Mesothelial cell of epicardium (in vitro differentiated cells): ENCODE measurements at regions not wholly inside any gene's neighbourhood (a gene's known extent, or its start where the extent isn't known, plus 50 kb on each side); places are given as distances from the start of the nearest gene placed in this dataset.

Experiments
- DNase-seq, 2 experiments: peaks; one replicate each; pipeline ENCODE4 v3.0.0; 2021; ENCODE audit warnings: low spot score in 2 of 2; ENCODE audit not compliant: unreplicated experiment in 2 of 2
- H3K27ac Mint-ChIP-seq: 2 replicates; pipeline ENCODE4 v1.8.0; 2021; ENCODE audit warnings: mixed read lengths
- H3K27me3 Mint-ChIP-seq: 2 replicates; pipeline ENCODE4 v1.8.0; 2021; ENCODE audit warnings: low read depth, mixed read lengths
- H3K36me3 Mint-ChIP-seq: 2 replicates; pipeline ENCODE4 v1.8.0; 2021; ENCODE audit warnings: mixed read lengths
- H3K4me1 Mint-ChIP-seq: 2 replicates; pipeline ENCODE4 v1.8.0; 2021; ENCODE audit warnings: mixed read lengths
- H3K4me3 Mint-ChIP-seq: 2 replicates; pipeline ENCODE4 v1.8.0; 2021; ENCODE audit warnings: mild to moderate bottlenecking, moderate library complexity, mixed read lengths
- H3K9me3 Mint-ChIP-seq: 2 replicates; pipeline ENCODE4 v1.8.0; 2021; ENCODE audit warnings: mixed read lengths
- CTCF ChIP-seq: fragments of 200-600 bp; sonication (generic); IDR thresholded peaks from one replicate; pipeline ENCODE4 v1.5.0; 2021; ENCODE audit warnings: antibody characterized with exemption; ENCODE audit not compliant: unreplicated experiment

GRCh38 chr4:37765741-37766140 is 60.7 kb upstream of the PGM2 start:
- Mint-ChIP-seq H3K27ac (no peak overlapping the region), H3K9me3 (no peaks in the 10 kb centered on the region), H3K36me3 (no peaks in the 10 kb centered on the region), H3K4me1 (peaks cover 14% of the 10 kb centered on the region), H3K27me3 (no peaks in the 10 kb centered on the region), H3K4me3 (no peak overlapping the region)
- TF ChIP-seq CTCF: no peak
- DNase-seq: no peak

- Mint-ChIP-seq H3K27ac (no peak overlapping the region), H3K4me1 (peaks cover 14% of the 10 kb centered on the region), H3K27me3 (no peaks in the 10 kb centered on the region), H3K4me3 (no peak overlapping the region), H3K36me3 (no peaks in the 10 kb centered on the region), H3K9me3 (peaks cover 4% of the 10 kb centered on the region)
- no peak for DNase-seq
- TF ChIP-seq CTCF: no peak
These were observed 62.7 kb upstream of the PGM2 start for GRCh38 chr4:37763831-37764230.

GRCh38 chr4:37762991-37763368 is 63.5 kb upstream of the PGM2 start:
- H3K4me3 Mint-ChIP-seq: no peak overlapping the region
- H3K4me1 Mint-ChIP-seq: peaks cover 16% of the 10 kb centered on the region
- no peak for DNase-seq
- no peaks in the 10 kb centered on the region for H3K27me3 Mint-ChIP-seq
- TF ChIP-seq CTCF: no peak
- H3K9me3 Mint-ChIP-seq: peaks cover 4% of the 10 kb centered on the region
- no peak overlapping the region for H3K27ac Mint-ChIP-seq
- H3K36me3 Mint-ChIP-seq: no peaks in the 10 kb centered on the region

GRCh38 chr4:37762294-37762990 is 64.0 kb upstream of the PGM2 start:
- H3K36me3 Mint-ChIP-seq: no peaks in the 10 kb centered on the region
- H3K27me3 Mint-ChIP-seq: no peaks in the 10 kb centered on the region
- no peak overlapping the region for H3K4me3 Mint-ChIP-seq
- peaks cover 13% of the 10 kb centered on the region for H3K4me1 Mint-ChIP-seq
- peaks cover 4% of the 10 kb centered on the region for H3K9me3 Mint-ChIP-seq
- TF ChIP-seq CTCF: no peak
- DNase-seq: no peak
- no peak overlapping the region for H3K27ac Mint-ChIP-seq

- Mint-ChIP-seq H3K36me3 (no peaks in the 10 kb centered on the region), H3K4me3 (no peak overlapping the region), H3K27ac (no peak overlapping the region), H3K9me3 (peaks cover 4% of the 10 kb centered on the region), H3K4me1 (peaks cover 9% of the 10 kb centered on the region), H3K27me3 (no peaks in the 10 kb centered on the region)
- DNase-seq: no peak
- TF ChIP-seq CTCF: no peak
These were observed 65.6 kb upstream of the PGM2 start for GRCh38 chr4:37760840-37761239.

- H3K27ac Mint-ChIP-seq: no peak overlapping the region
- no peaks in the 10 kb centered on the region for H3K36me3 Mint-ChIP-seq
- H3K9me3 Mint-ChIP-seq: peaks cover 4% of the 10 kb centered on the region
- H3K4me1 Mint-ChIP-seq: peaks cover 9% of the 10 kb centered on the region
- TF ChIP-seq CTCF: no peak
- no peak for DNase-seq
- no peaks in the 10 kb centered on the region for H3K27me3 Mint-ChIP-seq
- no peak overlapping the region for H3K4me3 Mint-ChIP-seq
These were observed 66.7 kb upstream of the PGM2 start for GRCh38 chr4:37759833-37760232.
